ENCODE measurements at regions not wholly inside any gene's neighbourhood (a gene's known extent, or its start where the extent isn't known, plus 50 kb on each side); places are given as distances from the start of the nearest gene placed in this dataset.

GRCh38 chr7:131076711-131077181 is 250.9 kb upstream of the MKLN1 start:
- CTCF ChIA-PET: no interaction called here
- Mint-ChIP-seq H3K27ac (peak overlapping the region; percentile 21), H3K36me3 (ENCODE audit: low read depth) (peaks cover under 1% of the 10 kb centered on the region), H3K4me1 (ENCODE audit: low read depth) (peaks cover 3% of the 10 kb centered on the region), H3K9me3 (no peaks in the 10 kb centered on the region), H3K27me3 (no peaks in the 10 kb centered on the region), H3K4me3 (no peak overlapping the region)
- H3K27ac ChIP-seq (ENCODE audit: low read depth in 1 of 2, low read length in 2 of 2): no peak overlapping the region
- no peaks in the 10 kb centered on the region for H3K9me3 ChIP-seq (ENCODE audit: control insufficient read depth in 1 of 2, insufficient read depth in 1 of 2, low read length in 2 of 2)
- ATAC-seq (ENCODE audit: poor library complexity) (no peak), DNase-seq (no peak)
- no peak overlapping the region for H3K4me3 ChIP-seq (ENCODE audit: low read length)
- peaks cover 45% of the 10 kb centered on the region for H3K36me3 ChIP-seq (ENCODE audit: insufficient read depth, low read length)
- H3K27me3 ChIP-seq (ENCODE audit: control insufficient read depth in 1 of 2, insufficient read depth in 2 of 2, low read length in 2 of 2): no peaks in the 10 kb centered on the region
- TF ChIP-seq, protein P1, sequence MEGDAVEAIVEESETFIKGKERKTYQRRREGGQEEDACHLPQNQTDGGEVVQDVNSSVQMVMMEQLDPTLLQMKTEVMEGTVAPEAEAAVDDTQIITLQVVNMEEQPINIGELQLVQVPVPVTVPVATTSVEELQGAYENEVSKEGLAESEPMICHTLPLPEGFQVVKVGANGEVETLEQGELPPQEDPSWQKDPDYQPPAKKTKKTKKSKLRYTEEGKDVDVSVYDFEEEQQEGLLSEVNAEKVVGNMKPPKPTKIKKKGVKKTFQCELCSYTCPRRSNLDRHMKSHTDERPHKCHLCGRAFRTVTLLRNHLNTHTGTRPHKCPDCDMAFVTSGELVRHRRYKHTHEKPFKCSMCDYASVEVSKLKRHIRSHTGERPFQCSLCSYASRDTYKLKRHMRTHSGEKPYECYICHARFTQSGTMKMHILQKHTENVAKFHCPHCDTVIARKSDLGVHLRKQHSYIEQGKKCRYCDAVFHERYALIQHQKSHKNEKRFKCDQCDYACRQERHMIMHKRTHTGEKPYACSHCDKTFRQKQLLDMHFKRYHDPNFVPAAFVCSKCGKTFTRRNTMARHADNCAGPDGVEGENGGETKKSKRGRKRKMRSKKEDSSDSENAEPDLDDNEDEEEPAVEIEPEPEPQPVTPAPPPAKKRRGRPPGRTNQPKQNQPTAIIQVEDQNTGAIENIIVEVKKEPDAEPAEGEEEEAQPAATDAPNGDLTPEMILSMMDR (IDR thresholded peaks at IDR 0.05): no peak
- POLR2A ChIA-PET: interaction anchor here (1.5 kb wide), 1 partner anchor 29 kb away, joined by 4 read pairs; no protein-coding TSS in a partner anchor
- intact Hi-C loops (cut with DNase I, micrococcal nuclease): loop anchor here in 1 of 2 experiments (2.0 kb wide), 1 partner anchor 16 kb away; no protein-coding TSS in a partner anchor
- H3K4me1 ChIP-seq (ENCODE audit: insufficient read depth, low read length): peaks cover 55% of the 10 kb centered on the region

DNA sequence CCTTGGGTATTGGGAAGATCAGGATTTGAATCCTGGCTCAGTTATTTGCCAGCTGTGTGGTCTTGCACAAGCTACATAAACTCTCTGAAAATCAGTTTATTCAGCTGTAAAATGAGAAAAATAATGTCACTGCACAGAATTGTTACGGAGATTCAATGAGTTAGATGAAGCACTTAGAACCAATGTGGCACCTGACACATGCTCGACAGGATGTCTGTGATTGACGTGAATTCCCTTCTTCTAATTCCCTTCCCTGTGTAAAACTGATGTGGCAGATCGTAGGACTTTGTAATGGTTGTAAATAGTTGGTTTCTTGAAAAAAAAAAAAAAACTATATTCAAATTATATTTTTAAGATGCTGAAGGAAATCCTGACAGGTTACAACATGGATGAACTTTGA is 249.9 kb upstream of the MKLN1 start:
- no peak for ATAC-seq (ENCODE audit: poor library complexity)
- no peak overlapping the region for H3K4me3 ChIP-seq (ENCODE audit: low read length)
- no peaks in the 10 kb centered on the region for H3K9me3 ChIP-seq (ENCODE audit: control insufficient read depth in 1 of 2, insufficient read depth in 1 of 2, low read length in 2 of 2)
- TF ChIP-seq, protein P1 (IDR thresholded peaks at IDR 0.05): no peak
- H3K4me1 Mint-ChIP-seq (ENCODE audit: low read depth): peaks cover 13% of the 10 kb centered on the region
- ChIA-PET CTCF (interaction anchor here (1.1 to 1.6 kb wide), 2 partner anchors 8 to 10 kb away, joined by 4 to 6 read pairs; no protein-coding TSS in a partner anchor), POLR2A (no interaction called here)
- peaks cover 10% of the 10 kb centered on the region for H3K36me3 Mint-ChIP-seq (ENCODE audit: low read depth)
- H3K27me3 ChIP-seq (ENCODE audit: control insufficient read depth in 1 of 2, insufficient read depth in 2 of 2, low read length in 2 of 2): no peaks in the 10 kb centered on the region
- intact Hi-C loops (cut with DNase I, micrococcal nuclease): loop anchor here in 1 of 2 experiments (2.0 kb wide), 1 partner anchor 15 kb away; no protein-coding TSS in a partner anchor
- H3K36me3 ChIP-seq (ENCODE audit: insufficient read depth, low read length): peaks cover 53% of the 10 kb centered on the region
- peaks cover 55% of the 10 kb centered on the region for H3K4me1 ChIP-seq (ENCODE audit: insufficient read depth, low read length)
- DNase-seq: no peak
- no peaks in the 10 kb centered on the region for H3K9me3 Mint-ChIP-seq
- H3K27me3 Mint-ChIP-seq: no peaks in the 10 kb centered on the region
- no peak overlapping the region for H3K27ac Mint-ChIP-seq
- H3K4me3 Mint-ChIP-seq: no peak overlapping the region
- no peak overlapping the region for H3K27ac ChIP-seq (ENCODE audit: low read depth in 1 of 2, low read length in 2 of 2)

DNA sequence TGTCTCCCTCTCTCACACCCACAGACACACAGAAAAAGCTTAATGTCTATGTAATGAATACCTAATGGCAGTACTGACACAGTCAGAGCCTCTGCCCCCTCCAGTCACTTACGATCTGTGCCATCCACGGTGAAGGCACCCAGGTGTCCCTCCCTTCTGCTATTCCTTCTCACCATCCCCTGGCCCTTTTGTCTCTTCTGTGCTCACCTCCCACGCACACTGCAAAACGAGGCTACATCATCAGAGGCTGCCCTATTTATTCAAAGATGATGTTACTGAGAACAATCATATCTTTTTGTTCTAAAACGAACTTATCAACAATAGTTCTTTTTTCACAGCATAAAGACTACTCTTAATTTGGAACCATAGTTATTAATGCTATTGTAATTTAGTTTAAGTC is 246.9 kb upstream of the MKLN1 start:
- Mint-ChIP-seq H3K27ac (no peak overlapping the region), H3K27me3 (no peaks in the 10 kb centered on the region)
- no peak overlapping the region for H3K4me3 ChIP-seq (ENCODE audit: low read length)

More for the DNA sequence above, 246.9 kb upstream of the MKLN1 start:
- TF ChIP-seq, protein P1 (IDR thresholded peaks at IDR 0.05): no peak
- Mint-ChIP-seq H3K4me1 (ENCODE audit: low read depth) (peaks cover 43% of the 10 kb centered on the region), H3K4me3 (no peak overlapping the region), H3K9me3 (peaks cover 4% of the 10 kb centered on the region), H3K36me3 (ENCODE audit: low read depth) (peaks cover 37% of the 10 kb centered on the region)
- POLR2A ChIA-PET: no interaction called here
- intact Hi-C loops (cut with DNase I, micrococcal nuclease): no loop called here
- CTCF ChIA-PET: no interaction called here
- Histone ChIP-seq H3K9me3 (ENCODE audit: control insufficient read depth in 1 of 2, insufficient read depth in 1 of 2, low read length in 2 of 2) (no peaks in the 10 kb centered on the region), H3K27me3 (ENCODE audit: control insufficient read depth in 1 of 2, insufficient read depth in 2 of 2, low read length in 2 of 2) (no peaks in the 10 kb centered on the region), H3K27ac (ENCODE audit: low read depth in 1 of 2, low read length in 2 of 2) (no peak overlapping the region), H3K4me1 (ENCODE audit: insufficient read depth, low read length) (peaks cover 43% of the 10 kb centered on the region), H3K36me3 (ENCODE audit: insufficient read depth, low read length) (peaks cover 44% of the 10 kb centered on the region)
- DNase-seq: no peak
- ATAC-seq (ENCODE audit: poor library complexity): no peak
